ENCODE measurements at regions not wholly inside any gene's neighbourhood (a gene's known extent, or its start where the extent isn't known, plus 50 kb on each side); places are given as distances from the start of the nearest gene placed in this dataset.

GRCh38 chr2:66121946-66122345, 313.0 kb upstream of the MEIS1 start:
- no peaks in the 10 kb centered on the region for H3K36me3 ChIP-seq (ENCODE audit: control insufficient read depth in 2 of 2, insufficient read depth in 1 of 2, low read length in 2 of 2)
- H3K4me3 ChIP-seq (ENCODE audit: low read depth, low read length) = no peak overlapping the region
- POLR2A ChIA-PET = no interaction called here
- H3K9me3 ChIP-seq (ENCODE audit: control insufficient read depth, insufficient read depth, low read depth, low read length) = no peaks in the 10 kb centered on the region
- H3K27ac ChIP-seq (ENCODE audit: extremely low read depth, low read depth, low read length) = no peak overlapping the region
- CTCF ChIA-PET = no interaction called here
- TF ChIP-seq SCRT1 (tag by site-specific recombination; IDR thresholded peaks at IDR 0.05; ENCODE audit: borderline replicate concordance) = no peak
- TF ChIP-seq, protein P1, sequence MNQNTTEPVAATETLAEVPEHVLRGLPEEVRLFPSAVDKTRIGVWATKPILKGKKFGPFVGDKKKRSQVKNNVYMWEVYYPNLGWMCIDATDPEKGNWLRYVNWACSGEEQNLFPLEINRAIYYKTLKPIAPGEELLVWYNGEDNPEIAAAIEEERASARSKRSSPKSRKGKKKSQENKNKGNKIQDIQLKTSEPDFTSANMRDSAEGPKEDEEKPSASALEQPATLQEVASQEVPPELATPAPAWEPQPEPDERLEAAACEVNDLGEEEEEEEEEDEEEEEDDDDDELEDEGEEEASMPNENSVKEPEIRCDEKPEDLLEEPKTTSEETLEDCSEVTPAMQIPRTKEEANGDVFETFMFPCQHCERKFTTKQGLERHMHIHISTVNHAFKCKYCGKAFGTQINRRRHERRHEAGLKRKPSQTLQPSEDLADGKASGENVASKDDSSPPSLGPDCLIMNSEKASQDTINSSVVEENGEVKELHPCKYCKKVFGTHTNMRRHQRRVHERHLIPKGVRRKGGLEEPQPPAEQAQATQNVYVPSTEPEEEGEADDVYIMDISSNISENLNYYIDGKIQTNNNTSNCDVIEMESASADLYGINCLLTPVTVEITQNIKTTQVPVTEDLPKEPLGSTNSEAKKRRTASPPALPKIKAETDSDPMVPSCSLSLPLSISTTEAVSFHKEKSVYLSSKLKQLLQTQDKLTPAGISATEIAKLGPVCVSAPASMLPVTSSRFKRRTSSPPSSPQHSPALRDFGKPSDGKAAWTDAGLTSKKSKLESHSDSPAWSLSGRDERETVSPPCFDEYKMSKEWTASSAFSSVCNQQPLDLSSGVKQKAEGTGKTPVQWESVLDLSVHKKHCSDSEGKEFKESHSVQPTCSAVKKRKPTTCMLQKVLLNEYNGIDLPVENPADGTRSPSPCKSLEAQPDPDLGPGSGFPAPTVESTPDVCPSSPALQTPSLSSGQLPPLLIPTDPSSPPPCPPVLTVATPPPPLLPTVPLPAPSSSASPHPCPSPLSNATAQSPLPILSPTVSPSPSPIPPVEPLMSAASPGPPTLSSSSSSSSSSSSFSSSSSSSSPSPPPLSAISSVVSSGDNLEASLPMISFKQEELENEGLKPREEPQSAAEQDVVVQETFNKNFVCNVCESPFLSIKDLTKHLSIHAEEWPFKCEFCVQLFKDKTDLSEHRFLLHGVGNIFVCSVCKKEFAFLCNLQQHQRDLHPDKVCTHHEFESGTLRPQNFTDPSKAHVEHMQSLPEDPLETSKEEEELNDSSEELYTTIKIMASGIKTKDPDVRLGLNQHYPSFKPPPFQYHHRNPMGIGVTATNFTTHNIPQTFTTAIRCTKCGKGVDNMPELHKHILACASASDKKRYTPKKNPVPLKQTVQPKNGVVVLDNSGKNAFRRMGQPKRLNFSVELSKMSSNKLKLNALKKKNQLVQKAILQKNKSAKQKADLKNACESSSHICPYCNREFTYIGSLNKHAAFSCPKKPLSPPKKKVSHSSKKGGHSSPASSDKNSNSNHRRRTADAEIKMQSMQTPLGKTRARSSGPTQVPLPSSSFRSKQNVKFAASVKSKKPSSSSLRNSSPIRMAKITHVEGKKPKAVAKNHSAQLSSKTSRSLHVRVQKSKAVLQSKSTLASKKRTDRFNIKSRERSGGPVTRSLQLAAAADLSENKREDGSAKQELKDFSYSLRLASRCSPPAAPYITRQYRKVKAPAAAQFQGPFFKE (tag by site-specific recombination; IDR thresholded peaks at IDR 0.05; ENCODE audit: borderline replicate concordance) = no peak
- TF ChIP-seq, protein P2, sequence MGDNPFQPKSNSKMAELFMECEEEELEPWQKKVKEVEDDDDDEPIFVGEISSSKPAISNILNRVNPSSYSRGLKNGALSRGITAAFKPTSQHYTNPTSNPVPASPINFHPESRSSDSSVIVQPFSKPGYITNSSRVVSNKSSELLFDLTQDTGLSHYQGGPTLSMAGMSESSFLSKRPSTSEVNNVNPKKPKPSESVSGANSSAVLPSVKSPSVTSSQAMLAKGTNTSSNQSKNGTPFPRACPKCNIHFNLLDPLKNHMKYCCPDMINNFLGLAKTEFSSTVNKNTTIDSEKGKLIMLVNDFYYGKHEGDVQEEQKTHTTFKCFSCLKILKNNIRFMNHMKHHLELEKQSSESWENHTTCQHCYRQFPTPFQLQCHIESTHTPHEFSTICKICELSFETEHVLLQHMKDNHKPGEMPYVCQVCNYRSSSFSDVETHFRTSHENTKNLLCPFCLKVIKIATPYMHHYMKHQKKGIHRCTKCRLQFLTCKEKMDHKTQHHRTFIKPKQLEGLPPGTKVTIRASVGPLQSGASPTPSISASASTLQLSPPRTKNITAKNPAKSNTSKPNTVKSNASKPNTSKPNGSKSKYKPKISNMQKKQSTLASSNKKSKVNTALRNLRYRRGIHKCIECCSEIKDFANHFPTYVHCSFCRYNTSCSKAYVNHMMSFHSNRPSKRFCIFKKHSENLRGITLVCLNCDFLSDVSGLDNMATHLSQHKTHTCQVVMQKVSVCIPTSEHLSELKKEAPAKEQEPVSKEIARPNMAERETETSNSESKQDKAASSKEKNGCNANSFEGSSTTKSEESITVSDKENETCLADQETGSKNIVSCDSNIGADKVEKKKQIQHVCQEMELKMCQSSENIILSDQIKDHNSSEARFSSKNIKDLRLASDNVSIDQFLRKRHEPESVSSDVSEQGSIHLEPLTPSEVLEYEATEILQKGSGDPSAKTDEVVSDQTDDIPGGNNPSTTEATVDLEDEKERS (tag by site-specific recombination; IDR thresholded peaks at IDR 0.05) = no peak
- no peak for TF ChIP-seq ZNF2 (tag by site-specific recombination; IDR thresholded peaks at IDR 0.05)
- no peak for TF ChIP-seq KLF17 (tag by site-specific recombination; IDR thresholded peaks at IDR 0.05)
- no peak for TF ChIP-seq ZNF449 (tag by site-specific recombination; IDR thresholded peaks at IDR 0.05)
- TF ChIP-seq GLI2 (tag by site-specific recombination; IDR thresholded peaks at IDR 0.05; ENCODE audit: borderline replicate concordance, low read depth) = no peak
- no peak for TF ChIP-seq ZNF791 (tag by site-specific recombination; IDR thresholded peaks at IDR 0.05)
- H3K4me1 ChIP-seq (ENCODE audit: control insufficient read depth, insufficient read depth, low read length) = no peaks in the 10 kb centered on the region

DNA sequence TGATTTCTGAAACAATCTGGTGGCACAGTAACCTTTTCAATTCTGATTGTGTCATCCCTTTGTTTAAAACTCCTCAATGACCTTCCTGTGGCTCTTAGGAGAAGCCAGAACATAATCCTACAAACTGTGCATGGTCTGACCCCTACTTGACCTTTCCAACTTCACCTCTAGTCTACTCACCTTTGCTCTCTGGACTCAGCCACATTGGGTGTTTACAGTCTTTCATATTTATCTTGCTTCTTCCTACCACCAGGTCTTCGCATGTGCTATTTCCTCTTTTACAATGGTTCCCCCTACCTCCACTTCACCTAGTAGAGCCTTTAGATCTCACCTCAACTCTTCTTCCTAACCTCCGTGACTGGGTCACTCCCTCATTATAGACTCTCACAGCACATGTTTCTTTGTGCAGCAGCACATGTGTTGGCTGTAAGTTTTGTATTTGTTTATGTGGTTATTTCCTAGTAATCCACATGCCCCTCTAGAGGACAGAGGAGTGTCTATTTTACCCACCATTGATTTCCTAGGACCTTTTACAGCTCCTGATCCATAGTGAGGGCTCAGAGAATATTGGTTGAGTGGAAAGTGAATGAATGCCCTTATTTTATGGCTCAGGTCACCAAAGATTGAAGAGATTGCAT, 320.8 kb upstream of the MEIS1 start:
- no peak overlapping the region for H3K4me3 ChIP-seq (ENCODE audit: low read depth, low read length)
- no peaks in the 10 kb centered on the region for H3K9me3 ChIP-seq (ENCODE audit: control insufficient read depth, insufficient read depth, low read depth, low read length)
- CTCF ChIA-PET = no interaction called here
- no peaks in the 10 kb centered on the region for H3K4me1 ChIP-seq (ENCODE audit: control insufficient read depth, insufficient read depth, low read length)
- POLR2A ChIA-PET = no interaction called here
- no peaks in the 10 kb centered on the region for H3K36me3 ChIP-seq (ENCODE audit: control insufficient read depth in 2 of 2, insufficient read depth in 1 of 2, low read length in 2 of 2)
- H3K27ac ChIP-seq (ENCODE audit: extremely low read depth, low read depth, low read length) = no peak overlapping the region
- no peak for TF ChIP-seq ZNF37A (tag by site-specific recombination; IDR thresholded peaks at IDR 0.05)
- TF ChIP-seq ZNF48 (tag by site-specific recombination; IDR thresholded peaks at IDR 0.05) = no peak
- TF ChIP-seq ZNF510 (tag by site-specific recombination; IDR thresholded peaks at IDR 0.05; ENCODE audit: insufficient replicate concordance) = no peak
- TF ChIP-seq ZNF645 (tag by site-specific recombination; IDR thresholded peaks at IDR 0.05) = no peak
- TF ChIP-seq ZNF639 (tag by site-specific recombination; IDR thresholded peaks at IDR 0.05) = no peak
- no peak for TF ChIP-seq ZNF157 (tag by site-specific recombination; IDR thresholded peaks at IDR 0.05)
- TF ChIP-seq, protein P3, sequence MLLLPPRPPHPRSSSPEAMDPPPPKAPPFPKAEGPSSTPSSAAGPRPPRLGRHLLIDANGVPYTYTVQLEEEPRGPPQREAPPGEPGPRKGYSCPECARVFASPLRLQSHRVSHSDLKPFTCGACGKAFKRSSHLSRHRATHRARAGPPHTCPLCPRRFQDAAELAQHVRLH (tag by site-specific recombination; IDR thresholded peaks at IDR 0.05) = no peak
- TF ChIP-seq ZNF624 (tag by site-specific recombination; IDR thresholded peaks at IDR 0.05) = no peak
- TF ChIP-seq ZNF248 (tag by site-specific recombination; IDR thresholded peaks at IDR 0.05) = no peak
- TF ChIP-seq HOXC10 (CRISPR knock-in tag; IDR thresholded peaks at IDR 0.05) = no peak
- TF ChIP-seq ZFP69B (tag by site-specific recombination; IDR thresholded peaks at IDR 0.05) = no peak
- TF ChIP-seq ZNF404 (tag by site-specific recombination; IDR thresholded peaks at IDR 0.05) = no peak
